ENCODE measurements at regions not wholly inside any gene's neighbourhood (a gene's known extent, or its start where the extent isn't known, plus 50 kb on each side); places are given as distances from the start of the nearest gene placed in this dataset.

GRCh38 chr7:68030530-68030929 lies 1033.9 kb downstream of the TYW1 start:
- ATAC-seq = no peak
- intact Hi-C loops (cut with DNase I) = no loop called here
- no peak for TF ChIP-seq CTCF (IDR thresholded peaks at IDR 0.05)
- Histone ChIP-seq H3K4me3 (no peak overlapping the region), H3K36me3 (no peaks in the 10 kb centered on the region), H3K9me3 (no peaks in the 10 kb centered on the region), H3K27ac (no peak overlapping the region), H3K4me1 (no peaks in the 10 kb centered on the region), H3K27me3 (ENCODE audit: low read depth) (no peaks in the 10 kb centered on the region)
- no peak for DNase-seq

- H3K36me3 ChIP-seq = no peaks in the 10 kb centered on the region
- no peak for TF ChIP-seq CTCF (IDR thresholded peaks at IDR 0.05)
- H3K9me3 ChIP-seq = no peaks in the 10 kb centered on the region
- no peak for DNase-seq
- no peaks in the 10 kb centered on the region for H3K4me1 ChIP-seq
- no peaks in the 10 kb centered on the region for H3K27me3 ChIP-seq (ENCODE audit: low read depth)
- H3K4me3 ChIP-seq = no peak overlapping the region
- intact Hi-C loops (cut with DNase I) = no loop called here
- ATAC-seq = no peak
- H3K27ac ChIP-seq = no peak overlapping the region
Measured at GRCh38 chr7:68031180-68031943, 1034.7 kb downstream of the TYW1 start.

GRCh38 chr7:68038621-68039314 lies 1042.1 kb downstream of the TYW1 start:
- H3K4me1 ChIP-seq = no peaks in the 10 kb centered on the region
- H3K27me3 ChIP-seq (ENCODE audit: low read depth) = no peaks in the 10 kb centered on the region
- intact Hi-C loops (cut with DNase I) = no loop called here
- H3K36me3 ChIP-seq = no peaks in the 10 kb centered on the region
- DNase-seq = no peak
- H3K9me3 ChIP-seq = no peaks in the 10 kb centered on the region
- ATAC-seq = no peak
- H3K27ac ChIP-seq = no peak overlapping the region
- TF ChIP-seq CTCF (IDR thresholded peaks at IDR 0.05) = no peak
- no peak overlapping the region for H3K4me3 ChIP-seq

- Histone ChIP-seq H3K36me3 (no peaks in the 10 kb centered on the region), H3K27me3 (ENCODE audit: low read depth) (no peaks in the 10 kb centered on the region), H3K9me3 (no peaks in the 10 kb centered on the region), H3K27ac (no peak overlapping the region), H3K4me3 (no peak overlapping the region), H3K4me1 (no peaks in the 10 kb centered on the region)
- intact Hi-C loops (cut with DNase I) = no loop called here
- no peak for DNase-seq
- no peak for TF ChIP-seq CTCF (IDR thresholded peaks at IDR 0.05)
- no peak for ATAC-seq
Measured at GRCh38 chr7:68041554-68041953, 1044.9 kb downstream of the TYW1 start.

- ATAC-seq = no peak
- H3K9me3 ChIP-seq = no peaks in the 10 kb centered on the region
- H3K4me3 ChIP-seq = no peak overlapping the region
- H3K27ac ChIP-seq = no peak overlapping the region
- no peaks in the 10 kb centered on the region for H3K4me1 ChIP-seq
- no peak for DNase-seq
- TF ChIP-seq CTCF (IDR thresholded peaks at IDR 0.05) = no peak
- no peaks in the 10 kb centered on the region for H3K36me3 ChIP-seq
- H3K27me3 ChIP-seq (ENCODE audit: low read depth) = no peaks in the 10 kb centered on the region
- intact Hi-C loops (cut with DNase I) = no loop called here
Measured at GRCh38 chr7:68043546-68043945, 1046.9 kb downstream of the TYW1 start.

Measured in lower lobe of right lung (tissue), 2 donors.